GM19467 (cell line): ENCODE measurements at regions not wholly inside any gene's neighbourhood (a gene's known extent, or its start where the extent isn't known, plus 50 kb on each side); places are given as distances from the start of the nearest gene placed in this dataset.

Source experiments
- ATAC-seq: cut with Tn5 transposase; IDR thresholded peaks from one replicate; pipeline ENCODE4 v1.9.1; 2021; ENCODE audit warnings: mild to moderate bottlenecking, moderate library complexity; ENCODE audit not compliant: unreplicated experiment

GRCh38 chr2:200013906-200014305 is 58.5 kb downstream of the MAIP1 start:
- ATAC-seq = no peak

- ATAC-seq = peak; percentile 68
Measured at GRCh38 chr2:200021449-200022114, 66.2 kb downstream of the MAIP1 start.

- no peak for ATAC-seq
Measured at GRCh38 chr2:200022511-200022910, 67.1 kb downstream of the MAIP1 start.

- ATAC-seq = no peak
Measured at GRCh38 chr2:200023570-200023969, 68.2 kb downstream of the MAIP1 start.

- ATAC-seq = no peak
Measured at GRCh38 chr2:200025717-200026116, 70.3 kb downstream of the MAIP1 start.

GRCh38 chr2:200026332-200027230 is 71.2 kb downstream of the MAIP1 start:
- ATAC-seq = no peak

- ATAC-seq = no peak
Measured at GRCh38 chr2:200028998-200029397, 73.6 kb downstream of the MAIP1 start.

GRCh38 chr2:200032895-200033294 is 77.5 kb downstream of the MAIP1 start:
- ATAC-seq = no peak

- no peak for ATAC-seq
Measured at GRCh38 chr2:200033929-200034328, 78.5 kb downstream of the MAIP1 start.

- no peak for ATAC-seq
Measured at GRCh38 chr2:200034816-200035215, 79.4 kb downstream of the MAIP1 start.

GRCh38 chr2:200039724-200040650 is 84.6 kb downstream of the MAIP1 start:
- no peak for ATAC-seq

- ATAC-seq = no peak
Measured at GRCh38 chr2:200040831-200041230, 85.4 kb downstream of the MAIP1 start.

- no peak for ATAC-seq
Measured at GRCh38 chr2:200041639-200042038, 86.3 kb downstream of the MAIP1 start.

GRCh38 chr2:200042102-200042735 is 86.8 kb downstream of the MAIP1 start:
- ATAC-seq = no peak

GRCh38 chr2:200042944-200043343 is 87.6 kb downstream of the MAIP1 start:
- no peak for ATAC-seq

GRCh38 chr2:200044453-200044852 is 89.1 kb downstream of the MAIP1 start:
- ATAC-seq = no peak

- no peak for ATAC-seq
Measured at GRCh38 chr2:200048421-200048820, 93.0 kb downstream of the MAIP1 start.

GRCh38 chr2:200049086-200049485 is 93.7 kb downstream of the MAIP1 start:
- no peak for ATAC-seq

- ATAC-seq = no peak
Measured at GRCh38 chr2:200050921-200051610, 95.7 kb downstream of the MAIP1 start.

- ATAC-seq = no peak
Measured at GRCh38 chr2:200051611-200051945, 96.2 kb downstream of the MAIP1 start.
